Mesendoderm (in vitro differentiated cells): ENCODE measurements at regions not wholly inside any gene's neighbourhood (a gene's known extent, or its start where the extent isn't known, plus 50 kb on each side); places are given as distances from the start of the nearest gene placed in this dataset.

ENCODE experiments used
- DNase-seq: peaks from one replicate; pipeline ENCODE4 v3.0.0; 2013
- H2AK5ac ChIP-seq: 2 replicates; pipeline ENCODE4 v1.6.1; 2013; ENCODE audit warnings: low read length, inconsistent platforms
- H2BK120ac ChIP-seq: 2 replicates; pipeline ENCODE4 v1.6.1; 2013; ENCODE audit warnings: low read depth, mild to moderate bottlenecking, low read length, moderate library complexity, mixed read lengths
- H2BK15ac ChIP-seq: replicated peaks from 2 replicates; pipeline ENCODE4 v1.6.1; 2013; ENCODE audit warnings: low read depth, mild to moderate bottlenecking, moderate library complexity
- H2BK5ac ChIP-seq: 2 replicates; pipeline ENCODE4 v1.6.1; 2013; ENCODE audit warnings: low read length, inconsistent platforms
- H3K18ac ChIP-seq: 2 replicates; pipeline ENCODE4 v1.6.1; 2013; ENCODE audit warnings: mild to moderate bottlenecking, low read length, mixed read lengths
- H3K23ac ChIP-seq: one replicate; pipeline ENCODE4 v1.6.1; 2013; ENCODE audit warnings: low read length
- H3K27ac ChIP-seq: 2 replicates; pipeline ENCODE4 v1.5.1; 2013; ENCODE audit warnings: low read depth, mild to moderate bottlenecking, inconsistent platforms, low read length, moderate library complexity
- H3K27me3 ChIP-seq: 2 replicates; pipeline ENCODE4 v1.6.1; 2013; ENCODE audit warnings: low read length, control low read depth, mild to moderate bottlenecking, inconsistent platforms; ENCODE audit not compliant: insufficient read depth, poor library complexity
- H3K36me3 ChIP-seq: 2 replicates; pipeline ENCODE4 v1.6.1; 2013; ENCODE audit warnings: low read length, inconsistent platforms; ENCODE audit not compliant: control insufficient read depth, insufficient read depth
- H3K4ac ChIP-seq: one replicate; pipeline ENCODE4 v1.6.1; 2013; ENCODE audit warnings: low read depth, mild to moderate bottlenecking, low read length, moderate library complexity
- H3K4me1 ChIP-seq: 2 replicates; pipeline ENCODE4 v1.6.1; 2013; ENCODE audit warnings: low read depth, low read length, inconsistent platforms; ENCODE audit not compliant: control insufficient read depth
- H3K4me2 ChIP-seq: 2 replicates; pipeline ENCODE4 v1.6.1; 2013; ENCODE audit warnings: low read length
- H3K4me3 ChIP-seq: 2 replicates; pipeline ENCODE4 v1.5.1; 2013; ENCODE audit warnings: mild to moderate bottlenecking, low read length
- H3K56ac ChIP-seq: one replicate; pipeline ENCODE4 v1.6.1; 2013; ENCODE audit warnings: low read length
- H3K79me1 ChIP-seq: 2 replicates; pipeline ENCODE4 v1.6.1; 2013; ENCODE audit warnings: low read length, inconsistent platforms
- H3K79me2 ChIP-seq: 2 replicates; pipeline ENCODE4 v1.6.1; 2013; ENCODE audit warnings: mild to moderate bottlenecking, low read length; ENCODE audit not compliant: control insufficient read depth, insufficient read depth
- H3K9ac ChIP-seq: 2 replicates; pipeline ENCODE4 v1.6.1; 2013; ENCODE audit warnings: low read length, inconsistent platforms
- H4K5ac ChIP-seq: one replicate; pipeline ENCODE4 v1.6.1; 2013; ENCODE audit warnings: low read length
- H4K8ac ChIP-seq: one replicate; pipeline ENCODE4 v1.6.1; 2013; ENCODE audit warnings: low read depth, mild to moderate bottlenecking, control low read depth, low read length, moderate library complexity
- WGBS: extraction: QIAGEN DNeasy Blood & Tissue Kit; methylation state at CpG from one replicate; pipeline ENCODE4 v1.1.7; 2013; ENCODE audit warnings: low lambda C conversion rate, missing lambda C conversion rate; ENCODE audit not compliant: insufficient coverage; ENCODE audit errors: extremely low coverage; 5-methylcytosine and 5-hydroxymethylcytosine counted together

GRCh38 chr9:7237473-7238246, 479.9 kb downstream of the KDM4C start:
- DNase-seq = no peak
- no CpG with 5 or more reads among the region's 1 CpG for WGBS
- H3K23ac ChIP-seq = no peak overlapping the region
- no peaks in the 10 kb centered on the region for H3K27me3 ChIP-seq
- H3K4ac ChIP-seq = no peak overlapping the region
- H2BK5ac ChIP-seq = no peak overlapping the region
- no peak overlapping the region for H3K4me3 ChIP-seq
- no peak overlapping the region for H4K5ac ChIP-seq
- H3K79me2 ChIP-seq = no peaks in the 10 kb centered on the region
- H3K79me1 ChIP-seq = no peaks in the 10 kb centered on the region
- H3K18ac ChIP-seq = no peak overlapping the region
- H2BK15ac ChIP-seq = no peak overlapping the region
- H3K4me2 ChIP-seq = no peak overlapping the region
- H3K36me3 ChIP-seq = no peaks in the 10 kb centered on the region
- H3K9ac ChIP-seq = no peak overlapping the region
- no peak overlapping the region for H4K8ac ChIP-seq
- H3K27ac ChIP-seq = peak overlapping the region; percentile 66
- H2BK120ac ChIP-seq = no peak overlapping the region
- H3K4me1 ChIP-seq = peaks cover 3% of the 10 kb centered on the region
- no peak overlapping the region for H3K56ac ChIP-seq
- H2AK5ac ChIP-seq = no peak overlapping the region

- Histone ChIP-seq H4K5ac (no peak overlapping the region), H3K4ac (peak overlapping the region; percentile 9), H3K9ac (no peak overlapping the region), H2BK15ac (no peak overlapping the region), H3K79me1 (no peaks in the 10 kb centered on the region), H3K36me3 (no peaks in the 10 kb centered on the region), H4K8ac (no peak overlapping the region), H3K56ac (no peak overlapping the region), H3K23ac (no peak overlapping the region), H3K4me3 (no peak overlapping the region), H2AK5ac (no peak overlapping the region), H3K79me2 (no peaks in the 10 kb centered on the region), H3K4me1 (peaks cover 3% of the 10 kb centered on the region), H3K27ac (no peak overlapping the region), H3K27me3 (no peaks in the 10 kb centered on the region), H3K4me2 (no peak overlapping the region), H2BK120ac (no peak overlapping the region), H2BK5ac (no peak overlapping the region), H3K18ac (no peak overlapping the region)
- WGBS = no CpG with 5 or more reads among the region's 5 CpGs
- DNase-seq = no peak
Measured at GRCh38 chr9:7236186-7236585, 478.4 kb downstream of the KDM4C start.

GRCh38 chr9:7234144-7234543, 476.4 kb downstream of the KDM4C start:
- H3K27me3 ChIP-seq = no peaks in the 10 kb centered on the region
- H4K8ac ChIP-seq = no peak overlapping the region
- no peak overlapping the region for H2BK120ac ChIP-seq
- no peak overlapping the region for H2BK15ac ChIP-seq
- H3K4ac ChIP-seq = no peak overlapping the region
- DNase-seq = peak; percentile 90
- H3K4me1 ChIP-seq = no peaks in the 10 kb centered on the region
- H3K79me1 ChIP-seq = no peaks in the 10 kb centered on the region
- H3K18ac ChIP-seq = no peak overlapping the region
- no peak overlapping the region for H4K5ac ChIP-seq
- no peak overlapping the region for H3K9ac ChIP-seq
- no peak overlapping the region for H3K23ac ChIP-seq
- no peak overlapping the region for H3K4me3 ChIP-seq
- no peak overlapping the region for H3K27ac ChIP-seq
- no peaks in the 10 kb centered on the region for H3K79me2 ChIP-seq
- H2AK5ac ChIP-seq = no peak overlapping the region
- H3K56ac ChIP-seq = no peak overlapping the region
- no peak overlapping the region for H3K4me2 ChIP-seq
- WGBS = no CpG with 5 or more reads among the region's 5 CpGs
- no peaks in the 10 kb centered on the region for H3K36me3 ChIP-seq
- H2BK5ac ChIP-seq = no peak overlapping the region

- Histone ChIP-seq H2AK5ac (no peak overlapping the region), H3K79me2 (no peaks in the 10 kb centered on the region), H3K18ac (no peak overlapping the region), H3K4me2 (no peak overlapping the region), H2BK120ac (no peak overlapping the region), H3K4me3 (no peak overlapping the region), H2BK5ac (no peak overlapping the region), H3K27ac (no peak overlapping the region), H4K5ac (no peak overlapping the region), H3K56ac (no peak overlapping the region), H2BK15ac (no peak overlapping the region), H3K27me3 (no peaks in the 10 kb centered on the region), H3K4me1 (no peaks in the 10 kb centered on the region), H3K36me3 (no peaks in the 10 kb centered on the region), H4K8ac (no peak overlapping the region), H3K9ac (no peak overlapping the region), H3K4ac (no peak overlapping the region), H3K23ac (no peak overlapping the region), H3K79me1 (no peaks in the 10 kb centered on the region)
- no peak for DNase-seq
- no CpG with 5 or more reads among the region's 2 CpGs for WGBS
Measured at GRCh38 chr9:7229571-7229970, 471.8 kb downstream of the KDM4C start.

- no peak overlapping the region for H3K56ac ChIP-seq
- DNase-seq = no peak
- no peaks in the 10 kb centered on the region for H3K27me3 ChIP-seq
- no peak overlapping the region for H3K23ac ChIP-seq
- no peak overlapping the region for H3K4me2 ChIP-seq
- H2BK15ac ChIP-seq = no peak overlapping the region
- peaks cover 1% of the 10 kb centered on the region for H3K4me1 ChIP-seq
- H2BK120ac ChIP-seq = no peak overlapping the region
- no peaks in the 10 kb centered on the region for H3K79me2 ChIP-seq
- no peak overlapping the region for H3K18ac ChIP-seq
- H2BK5ac ChIP-seq = no peak overlapping the region
- H3K36me3 ChIP-seq = no peaks in the 10 kb centered on the region
- no peaks in the 10 kb centered on the region for H3K79me1 ChIP-seq
- H3K4me3 ChIP-seq = no peak overlapping the region
- WGBS = no CpG with 5 or more reads among the region's 4 CpGs
- H3K9ac ChIP-seq = no peak overlapping the region
- no peak overlapping the region for H4K5ac ChIP-seq
- no peak overlapping the region for H3K27ac ChIP-seq
- H3K4ac ChIP-seq = no peak overlapping the region
- no peak overlapping the region for H2AK5ac ChIP-seq
- H4K8ac ChIP-seq = no peak overlapping the region
Measured at GRCh38 chr9:7228726-7229125, 471.0 kb downstream of the KDM4C start.

- no peak overlapping the region for H3K4me3 ChIP-seq
- peaks cover 3% of the 10 kb centered on the region for H3K27me3 ChIP-seq
- no peak overlapping the region for H4K8ac ChIP-seq
- DNase-seq = no peak
- no peak overlapping the region for H3K9ac ChIP-seq
- H2BK120ac ChIP-seq = no peak overlapping the region
- H3K4me1 ChIP-seq = peaks cover 4% of the 10 kb centered on the region
- no peak overlapping the region for H3K4me2 ChIP-seq
- no peak overlapping the region for H2BK5ac ChIP-seq
- H3K79me2 ChIP-seq = no peaks in the 10 kb centered on the region
- H3K27ac ChIP-seq = no peak overlapping the region
- no peak overlapping the region for H4K5ac ChIP-seq
- no peak overlapping the region for H3K23ac ChIP-seq
- no peak overlapping the region for H3K4ac ChIP-seq
- no peak overlapping the region for H2AK5ac ChIP-seq
- no peaks in the 10 kb centered on the region for H3K79me1 ChIP-seq
- H3K36me3 ChIP-seq = no peaks in the 10 kb centered on the region
- no peak overlapping the region for H3K18ac ChIP-seq
- WGBS = no CpG with 5 or more reads among the region's 8 CpGs
- no peak overlapping the region for H3K56ac ChIP-seq
- H2BK15ac ChIP-seq = no peak overlapping the region
Measured at GRCh38 chr9:7227951-7228350, 470.2 kb downstream of the KDM4C start.
